ENCODE measurements at regions not wholly inside any gene's neighbourhood (a gene's known extent, or its start where the extent isn't known, plus 50 kb on each side); places are given as distances from the start of the nearest gene placed in this dataset.

DNA sequence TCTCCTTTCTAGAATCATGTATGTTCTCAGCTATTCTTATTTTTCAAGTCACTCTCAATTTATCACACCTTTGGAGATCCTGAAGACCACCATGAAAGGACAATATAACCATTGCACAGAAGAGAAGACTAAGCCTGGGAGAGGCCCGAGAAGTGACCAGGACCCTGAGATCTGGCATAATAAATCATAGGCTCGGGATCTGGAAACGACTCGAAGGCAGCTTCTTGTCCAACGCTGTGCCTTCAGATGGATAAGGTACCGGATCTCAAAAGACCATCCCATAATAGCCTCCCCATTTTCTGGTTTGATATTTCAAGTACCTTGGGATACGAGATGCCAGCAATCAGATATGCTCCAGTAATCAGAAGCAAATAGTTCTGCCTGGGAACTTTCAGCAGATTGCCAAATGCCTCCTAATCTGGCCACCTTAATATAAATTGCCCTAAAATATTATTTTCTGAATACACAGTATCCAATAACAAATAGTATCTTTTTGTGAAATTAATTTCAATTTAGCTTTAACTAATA is 179.2 kb upstream of the ZMIZ1 start:
- TF ChIP-seq, protein P1, sequence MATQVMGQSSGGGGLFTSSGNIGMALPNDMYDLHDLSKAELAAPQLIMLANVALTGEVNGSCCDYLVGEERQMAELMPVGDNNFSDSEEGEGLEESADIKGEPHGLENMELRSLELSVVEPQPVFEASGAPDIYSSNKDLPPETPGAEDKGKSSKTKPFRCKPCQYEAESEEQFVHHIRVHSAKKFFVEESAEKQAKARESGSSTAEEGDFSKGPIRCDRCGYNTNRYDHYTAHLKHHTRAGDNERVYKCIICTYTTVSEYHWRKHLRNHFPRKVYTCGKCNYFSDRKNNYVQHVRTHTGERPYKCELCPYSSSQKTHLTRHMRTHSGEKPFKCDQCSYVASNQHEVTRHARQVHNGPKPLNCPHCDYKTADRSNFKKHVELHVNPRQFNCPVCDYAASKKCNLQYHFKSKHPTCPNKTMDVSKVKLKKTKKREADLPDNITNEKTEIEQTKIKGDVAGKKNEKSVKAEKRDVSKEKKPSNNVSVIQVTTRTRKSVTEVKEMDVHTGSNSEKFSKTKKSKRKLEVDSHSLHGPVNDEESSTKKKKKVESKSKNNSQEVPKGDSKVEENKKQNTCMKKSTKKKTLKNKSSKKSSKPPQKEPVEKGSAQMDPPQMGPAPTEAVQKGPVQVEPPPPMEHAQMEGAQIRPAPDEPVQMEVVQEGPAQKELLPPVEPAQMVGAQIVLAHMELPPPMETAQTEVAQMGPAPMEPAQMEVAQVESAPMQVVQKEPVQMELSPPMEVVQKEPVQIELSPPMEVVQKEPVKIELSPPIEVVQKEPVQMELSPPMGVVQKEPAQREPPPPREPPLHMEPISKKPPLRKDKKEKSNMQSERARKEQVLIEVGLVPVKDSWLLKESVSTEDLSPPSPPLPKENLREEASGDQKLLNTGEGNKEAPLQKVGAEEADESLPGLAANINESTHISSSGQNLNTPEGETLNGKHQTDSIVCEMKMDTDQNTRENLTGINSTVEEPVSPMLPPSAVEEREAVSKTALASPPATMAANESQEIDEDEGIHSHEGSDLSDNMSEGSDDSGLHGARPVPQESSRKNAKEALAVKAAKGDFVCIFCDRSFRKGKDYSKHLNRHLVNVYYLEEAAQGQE (IDR thresholded peaks at IDR 0.05; ENCODE audit: insufficient read depth in 1 of 2, low read depth in 2 of 2, low read length in 2 of 2), result no peak
- no peak for TF ChIP-seq FOXP2 (optimal IDR thresholded peaks at IDR 0.05; ENCODE audit: borderline replicate concordance, extremely low read depth, extremely low read length, insufficient read depth)
- no peak for TF ChIP-seq POLR2AphosphoS5 (IDR thresholded peaks at IDR 0.05; ENCODE audit: low read depth, low read length)
- no peak for TF ChIP-seq SIN3A (IDR thresholded peaks at IDR 0.05; ENCODE audit: borderline replicate concordance, insufficient read depth, low read length)
- TF ChIP-seq TAF1 (IDR thresholded peaks at IDR 0.05; ENCODE audit: borderline replicate concordance, insufficient read depth, low read length), result no peak

DNA sequence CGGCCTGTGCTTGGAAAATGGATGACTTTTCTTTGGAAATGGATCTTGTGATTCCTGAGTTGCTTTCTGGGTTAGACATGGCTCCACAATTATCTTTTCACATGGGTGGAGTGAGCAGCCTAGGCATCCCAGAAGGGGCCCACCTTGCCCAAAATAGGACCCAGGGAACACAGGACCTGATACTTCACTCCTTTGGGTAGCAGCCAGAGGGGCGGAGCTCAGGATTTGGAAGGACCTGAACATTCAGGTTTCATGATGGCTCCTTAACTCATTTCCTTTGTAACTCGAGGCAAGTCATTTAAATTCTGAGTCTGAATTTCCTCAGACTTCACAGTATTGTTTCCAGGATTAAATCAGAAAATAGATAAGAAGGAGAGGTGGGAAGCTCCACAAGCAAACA is 178.3 kb upstream of the ZMIZ1 start:
- TF ChIP-seq SIN3A (IDR thresholded peaks at IDR 0.05; ENCODE audit: borderline replicate concordance, insufficient read depth, low read length) (no peak), FOXP2 (optimal IDR thresholded peaks at IDR 0.05; ENCODE audit: borderline replicate concordance, extremely low read depth, extremely low read length, insufficient read depth) (no peak), POLR2AphosphoS5 (IDR thresholded peaks at IDR 0.05; ENCODE audit: low read depth, low read length) (no peak), TAF1 (IDR thresholded peaks at IDR 0.05; ENCODE audit: borderline replicate concordance, insufficient read depth, low read length) (no peak)
- TF ChIP-seq, protein P1 (IDR thresholded peaks at IDR 0.05; ENCODE audit: insufficient read depth in 1 of 2, low read depth in 2 of 2, low read length in 2 of 2), result no peak

DNA sequence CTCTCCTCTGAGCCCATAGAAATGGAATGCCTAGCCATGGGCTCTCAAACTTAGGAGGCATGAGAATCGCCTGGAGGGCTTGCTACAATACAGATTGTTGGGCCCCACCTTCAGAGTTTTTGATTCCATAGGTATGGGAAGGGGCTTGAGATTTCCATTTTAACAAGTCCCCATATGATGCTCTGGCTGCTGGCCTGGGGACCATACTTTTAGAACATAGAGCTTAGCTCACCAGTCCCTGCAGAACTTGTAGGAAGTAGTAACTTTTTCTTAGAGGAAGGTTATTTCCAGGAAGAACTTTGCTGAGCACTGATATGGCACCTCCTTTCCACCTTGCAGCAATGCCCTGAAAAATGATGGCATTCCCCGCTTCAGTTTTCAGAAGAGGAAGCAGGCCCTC is 177.0 kb upstream of the ZMIZ1 start:
- no peak for TF ChIP-seq FOXP2 (optimal IDR thresholded peaks at IDR 0.05; ENCODE audit: borderline replicate concordance, extremely low read depth, extremely low read length, insufficient read depth)
- TF ChIP-seq SIN3A (IDR thresholded peaks at IDR 0.05; ENCODE audit: borderline replicate concordance, insufficient read depth, low read length), result no peak
- no peak for TF ChIP-seq POLR2AphosphoS5 (IDR thresholded peaks at IDR 0.05; ENCODE audit: low read depth, low read length)
- TF ChIP-seq, protein P1 (IDR thresholded peaks at IDR 0.05; ENCODE audit: insufficient read depth in 1 of 2, low read depth in 2 of 2, low read length in 2 of 2), result no peak
- no peak for TF ChIP-seq TAF1 (IDR thresholded peaks at IDR 0.05; ENCODE audit: borderline replicate concordance, insufficient read depth, low read length)

DNA sequence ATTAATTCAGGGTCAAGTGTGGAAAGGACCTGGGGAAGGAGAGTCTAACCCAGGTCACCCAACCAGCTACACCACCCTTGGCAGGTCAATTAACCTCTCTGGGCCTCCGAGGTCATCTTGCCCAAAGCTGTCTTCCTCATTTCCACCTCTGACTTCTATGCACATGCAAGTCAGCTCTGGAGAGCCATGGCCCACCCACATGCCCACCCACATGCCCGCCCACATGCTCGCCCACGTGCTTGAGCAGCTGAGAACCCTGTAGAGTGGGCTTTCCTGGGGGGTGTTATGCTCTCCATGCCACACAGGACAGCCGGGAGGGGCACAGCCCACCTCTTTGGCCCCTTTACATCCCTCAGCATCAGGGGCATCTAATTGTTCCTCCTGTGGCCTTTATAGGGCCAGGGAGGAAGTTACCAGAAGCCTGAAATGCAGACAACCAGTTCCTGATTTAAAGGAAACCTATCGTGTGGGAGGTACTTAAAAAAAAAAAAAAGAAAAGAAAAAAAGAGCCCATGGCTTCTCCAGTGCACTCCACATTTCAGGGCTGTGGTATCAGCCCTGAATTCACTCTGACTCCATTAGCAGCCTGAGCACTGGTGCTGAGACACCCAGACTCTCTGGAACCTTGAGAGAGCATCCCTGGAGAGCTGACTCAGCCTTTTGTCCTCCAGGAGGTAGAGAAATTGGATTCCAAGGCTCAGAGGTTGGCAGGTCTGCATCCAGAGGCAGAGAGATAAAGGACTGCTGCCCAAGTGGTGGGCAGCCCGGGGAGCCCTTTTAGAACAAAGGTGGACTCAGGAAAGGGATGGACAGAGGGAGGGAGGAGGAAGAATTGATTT is 176.2 kb upstream of the ZMIZ1 start:
- no peak for TF ChIP-seq SIN3A (IDR thresholded peaks at IDR 0.05; ENCODE audit: borderline replicate concordance, insufficient read depth, low read length)
- TF ChIP-seq POLR2AphosphoS5 (IDR thresholded peaks at IDR 0.05; ENCODE audit: low read depth, low read length), result no peak
- TF ChIP-seq, protein P1 (IDR thresholded peaks at IDR 0.05; ENCODE audit: insufficient read depth in 1 of 2, low read depth in 2 of 2, low read length in 2 of 2), result no peak
- TF ChIP-seq FOXP2 (optimal IDR thresholded peaks at IDR 0.05; ENCODE audit: borderline replicate concordance, extremely low read depth, extremely low read length, insufficient read depth), result no peak
